ENCODE measurements at regions not wholly inside any gene's neighbourhood (a gene's known extent, or its start where the extent isn't known, plus 50 kb on each side); places are given as distances from the start of the nearest gene placed in this dataset.

DNA sequence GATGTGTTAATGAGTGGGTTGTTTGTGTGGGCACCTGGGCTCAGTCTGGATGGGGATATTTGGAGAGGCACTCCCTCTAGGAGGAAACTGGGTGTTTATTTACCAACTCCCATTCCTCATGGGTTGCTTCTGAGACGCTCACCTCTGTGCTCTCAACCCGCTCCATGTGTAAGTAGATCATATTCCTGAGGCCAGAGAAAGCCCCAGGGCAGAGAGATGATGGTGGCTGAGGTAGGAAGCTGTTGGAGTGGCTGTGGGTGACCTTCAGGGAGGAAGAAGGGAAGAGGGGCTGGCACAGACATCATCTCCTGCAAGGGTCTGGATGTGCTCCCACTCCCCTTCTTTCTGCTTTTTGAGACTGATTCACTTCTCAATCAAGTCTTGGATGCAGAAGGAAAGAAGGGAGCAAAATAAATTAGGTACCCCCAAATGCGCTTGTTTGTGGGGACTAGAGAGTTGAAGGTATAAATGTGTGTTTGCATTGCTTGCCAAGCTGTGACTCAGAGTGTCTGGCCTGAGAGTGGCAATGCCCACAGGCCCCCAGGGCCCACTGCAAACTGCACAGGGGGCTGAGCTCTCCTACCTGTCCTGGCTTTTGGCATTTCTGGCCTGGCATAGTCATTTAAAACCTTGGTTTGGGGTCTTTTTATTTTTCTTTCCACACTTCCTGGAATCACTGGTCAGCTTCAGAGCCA lies 57.2 kb upstream of the TNP1 start:
- TF ChIP-seq POLR2A (IDR thresholded peaks at IDR 0.05): no peak
- TF ChIP-seq, protein P1, sequence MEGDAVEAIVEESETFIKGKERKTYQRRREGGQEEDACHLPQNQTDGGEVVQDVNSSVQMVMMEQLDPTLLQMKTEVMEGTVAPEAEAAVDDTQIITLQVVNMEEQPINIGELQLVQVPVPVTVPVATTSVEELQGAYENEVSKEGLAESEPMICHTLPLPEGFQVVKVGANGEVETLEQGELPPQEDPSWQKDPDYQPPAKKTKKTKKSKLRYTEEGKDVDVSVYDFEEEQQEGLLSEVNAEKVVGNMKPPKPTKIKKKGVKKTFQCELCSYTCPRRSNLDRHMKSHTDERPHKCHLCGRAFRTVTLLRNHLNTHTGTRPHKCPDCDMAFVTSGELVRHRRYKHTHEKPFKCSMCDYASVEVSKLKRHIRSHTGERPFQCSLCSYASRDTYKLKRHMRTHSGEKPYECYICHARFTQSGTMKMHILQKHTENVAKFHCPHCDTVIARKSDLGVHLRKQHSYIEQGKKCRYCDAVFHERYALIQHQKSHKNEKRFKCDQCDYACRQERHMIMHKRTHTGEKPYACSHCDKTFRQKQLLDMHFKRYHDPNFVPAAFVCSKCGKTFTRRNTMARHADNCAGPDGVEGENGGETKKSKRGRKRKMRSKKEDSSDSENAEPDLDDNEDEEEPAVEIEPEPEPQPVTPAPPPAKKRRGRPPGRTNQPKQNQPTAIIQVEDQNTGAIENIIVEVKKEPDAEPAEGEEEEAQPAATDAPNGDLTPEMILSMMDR (IDR thresholded peaks at IDR 0.05): no peak
